C4-2B (cell line): ENCODE measurements at regions not wholly inside any gene's neighbourhood (a gene's known extent, or its start where the extent isn't known, plus 50 kb on each side); places are given as distances from the start of the nearest gene placed in this dataset.

Experiments
- CTCF ChIP-seq: fragments of 450-650 bp; conservative IDR thresholded peaks from 2 replicates; pipeline ENCODE4 v1.5.1; 2017; ENCODE audit warnings: mild to moderate bottlenecking
- ZFX ChIP-seq: fragments of 450-650 bp; IDR thresholded peaks from 2 replicates; pipeline ENCODE4 v1.6.1; 2017

- no peak for TF ChIP-seq CTCF
- no peak for TF ChIP-seq ZFX
Measured at GRCh38 chr13:103898481-103898880, 832.3 kb upstream of the SLC10A2 start.
